ENCODE measurements at regions not wholly inside any gene's neighbourhood (a gene's known extent, or its start where the extent isn't known, plus 50 kb on each side); places are given as distances from the start of the nearest gene placed in this dataset.

DNA sequence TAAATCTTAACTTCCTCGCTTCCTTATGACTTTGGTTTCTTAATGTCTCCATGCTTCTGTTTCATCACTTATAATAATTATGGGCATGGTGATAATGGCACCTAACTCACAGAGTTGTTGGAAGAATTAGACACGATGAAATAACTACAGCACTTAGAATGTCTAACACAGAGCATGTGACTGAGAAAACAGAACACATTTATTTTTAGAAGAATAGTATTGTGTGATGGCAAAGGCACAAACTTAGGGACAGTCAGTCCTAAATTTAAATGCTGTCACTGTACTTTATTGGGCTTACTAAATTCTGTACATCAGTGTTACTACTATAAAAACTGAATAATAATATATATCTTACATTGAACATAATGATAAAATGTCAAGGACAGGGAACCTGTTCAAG, 391.1 kb upstream of the JAG1 start:
- H3K56ac ChIP-seq (ENCODE audit: extremely low read depth, insufficient read depth, low read length), result no peak overlapping the region
- CTCF ChIA-PET, result no interaction called here
- no peak for DNase-seq
- no peak overlapping the region for H2BK5ac ChIP-seq (ENCODE audit: low read depth, low read length, poor library complexity, severe bottlenecking)
- no peak overlapping the region for H2BK20ac ChIP-seq (ENCODE audit: low read depth, low read length)
- ATAC-seq (ENCODE audit: low read depth), result no peak
- no peak overlapping the region for H2BK120ac ChIP-seq (ENCODE audit: low read depth, low read length)
- H3K4me1 ChIP-seq (ENCODE audit: control insufficient read depth, insufficient read depth, low read length), result no peaks in the 10 kb centered on the region
- H3K9me1 ChIP-seq (ENCODE audit: insufficient read depth, low read length), result no peaks in the 10 kb centered on the region
- no peak overlapping the region for H3K4ac ChIP-seq (ENCODE audit: low read depth, low read length)
- no peak overlapping the region for H2AK9ac ChIP-seq (replicated peaks; ENCODE audit: low read depth, low read length, poor library complexity)
- H2AFZ ChIP-seq (replicated peaks; ENCODE audit: low read length, poor library complexity), result no peak overlapping the region
- H4K5ac ChIP-seq (ENCODE audit: low read depth, low read length), result no peak overlapping the region
- POLR2A ChIA-PET (ENCODE audit: unreplicated experiment), result no interaction called here
- no peak overlapping the region for H2AK5ac ChIP-seq (ENCODE audit: low read depth, low read length)
- H3K36me3 ChIP-seq (ENCODE audit: control insufficient read depth, insufficient read depth, low read length), result no peaks in the 10 kb centered on the region
- no peak overlapping the region for H4K91ac ChIP-seq (ENCODE audit: insufficient read depth, low read depth, low read length)
- H3K9ac ChIP-seq (ENCODE audit: low read depth, low read length), result no peak overlapping the region
- no peak overlapping the region for H3K23ac ChIP-seq (ENCODE audit: low read depth, low read length)
- no peak overlapping the region for H4K8ac ChIP-seq (ENCODE audit: low read depth in 2 of 2, low read length in 2 of 2)
- dilution Hi-C loops (cut with HindIII; ENCODE audit: low sequenced_read_pairs, unreplicated experiment) (no loop called here), intact Hi-C loops (cut with micrococcal nuclease) (no loop called here), in situ Hi-C loops (cut with MboI; ENCODE audit: low sequenced_read_pairs) (no loop called here)
- BruUV-seq (replicated peaks), result no TSS peak
- H3K4me2 ChIP-seq (ENCODE audit: low read depth, low read length), result no peak overlapping the region
- H3K18ac ChIP-seq (ENCODE audit: low read depth, low read length), result no peak overlapping the region
- no peak overlapping the region for H3K27ac ChIP-seq (ENCODE audit: insufficient read depth, low read length)
- no CpG with 5 or more reads among the region's 2 CpGs for WGBS, 2 experiments (ENCODE audit: extremely low coverage in 2 of 2, insufficient read length in 1 of 2)
- H3K27me3 ChIP-seq (ENCODE audit: control insufficient read depth, insufficient read depth, low read length), result no peaks in the 10 kb centered on the region; the same call in 1 of the 2 replicates
- H3K79me1 ChIP-seq (ENCODE audit: low read depth in 1 of 2, low read length in 2 of 2), result no peaks in the 10 kb centered on the region
- no peak overlapping the region for H2BK15ac ChIP-seq (ENCODE audit: low read depth, low read length)
- no peak overlapping the region for H3K4me3 ChIP-seq (ENCODE audit: insufficient read depth, low read depth, low read length)
- no peak overlapping the region for H3K14ac ChIP-seq (replicated peaks; ENCODE audit: low read depth, low read length)
- H3K9me3 ChIP-seq (ENCODE audit: control insufficient read depth, insufficient read depth, low read length), result no peaks in the 10 kb centered on the region
- no peaks in the 10 kb centered on the region for H4K20me1 ChIP-seq (ENCODE audit: insufficient read depth, low read length)
- TF ChIP-seq CHD1 (IDR thresholded peaks at IDR 0.05; ENCODE audit: low read depth, low read length) (no peak), POLR2A (IDR thresholded peaks at IDR 0.05; ENCODE audit: low read depth, low read length) (no peak), MXI1 (IDR thresholded peaks at IDR 0.05; ENCODE audit: borderline replicate concordance, low read depth, low read length) (no peak), FOS (IDR thresholded peaks at IDR 0.05; ENCODE audit: low read depth, low read length) (no peak), NFE2L2 (IDR thresholded peaks at IDR 0.05; ENCODE audit: low read depth, low read length) (no peak), RAD21 (IDR thresholded peaks at IDR 0.05; ENCODE audit: low read length) (no peak), CEBPB (IDR thresholded peaks at IDR 0.05; ENCODE audit: low read depth, low read length) (no peak), RFX5 (IDR thresholded peaks at IDR 0.05; ENCODE audit: low read depth, low read length) (no peak), BHLHE40 (IDR thresholded peaks at IDR 0.05; ENCODE audit: low read depth, low read length) (no peak), SMC3 (IDR thresholded peaks at IDR 0.05; ENCODE audit: low read depth, low read length) (no peak), MAFK (IDR thresholded peaks at IDR 0.05; ENCODE audit: low read depth, low read length) (no peak), CTCF (conservative IDR thresholded peaks at IDR 0.05; ENCODE audit: low read depth, low read length) (no peak)
